Trophoblast cell (in vitro differentiated cells and primary cell): ENCODE measurements at regions not wholly inside any gene's neighbourhood (a gene's known extent, or its start where the extent isn't known, plus 50 kb on each side); places are given as distances from the start of the nearest gene placed in this dataset.

Experiments used
- DNase-seq, 2 donors: peaks; one replicate each; pipeline ENCODE4 v3.0.0-alpha.2; 2016
- H2AFZ ChIP-seq: 2 replicates; pipeline ENCODE4 v1.6.1; 2013; ENCODE audit warnings: low read length, moderate library complexity, mild to moderate bottlenecking; ENCODE audit not compliant: insufficient read depth, poor library complexity
- H2AK5ac ChIP-seq: 2 replicates; pipeline ENCODE4 v1.6.1; 2013; ENCODE audit warnings: mild to moderate bottlenecking, low read length
- H2BK120ac ChIP-seq: 2 replicates; pipeline ENCODE4 v1.6.1; 2013; ENCODE audit warnings: low read length, mild to moderate bottlenecking, moderate library complexity; ENCODE audit not compliant: insufficient read depth, poor library complexity
- H2BK12ac ChIP-seq: 2 replicates; pipeline ENCODE4 v1.6.1; 2013; ENCODE audit warnings: mild to moderate bottlenecking, low read length, moderate library complexity
- H2BK5ac ChIP-seq: 2 replicates; pipeline ENCODE4 v1.6.1; 2013; ENCODE audit warnings: low read length, low read depth, moderate library complexity, mild to moderate bottlenecking; ENCODE audit not compliant: poor library complexity
- H3K14ac ChIP-seq: 2 replicates; pipeline ENCODE4 v1.6.1; 2013; ENCODE audit warnings: mild to moderate bottlenecking, low read length
- H3K18ac ChIP-seq: 2 replicates; pipeline ENCODE4 v1.6.1; 2013; ENCODE audit warnings: mild to moderate bottlenecking, low read length
- H3K23ac ChIP-seq: 2 replicates; pipeline ENCODE4 v1.6.1; 2013; ENCODE audit warnings: low read length
- H3K27ac ChIP-seq: 2 replicates; pipeline ENCODE4 v1.5.1; 2013; ENCODE audit warnings: low read depth, mild to moderate bottlenecking, inconsistent platforms, low read length, moderate library complexity
- H3K27me3 ChIP-seq: 2 replicates; pipeline ENCODE4 v1.6.1; 2013; ENCODE audit warnings: inconsistent platforms, mild to moderate bottlenecking, low read length, moderate library complexity; ENCODE audit not compliant: insufficient read depth
- H3K36me3 ChIP-seq, 2 experiments: 1 replicate in 1 of 2; 2 replicates in 1 of 2; pipeline ENCODE4 v1.6.1; 2013; ENCODE audit warnings: low read length in 2 of 2, mild to moderate bottlenecking in 2 of 2, moderate library complexity in 1 of 2; ENCODE audit not compliant: insufficient read depth in 2 of 2, control insufficient read depth in 1 of 2
- H3K4ac ChIP-seq: 2 replicates; pipeline ENCODE4 v1.6.1; 2013; ENCODE audit warnings: low read depth, mild to moderate bottlenecking, low read length, moderate library complexity
- H3K4me1 ChIP-seq, 2 experiments: 1 replicate in 1 of 2; 2 replicates in 1 of 2; pipeline ENCODE4 v1.6.1; 2013; ENCODE audit warnings: low read length in 2 of 2, mild to moderate bottlenecking in 2 of 2, moderate library complexity in 1 of 2; ENCODE audit not compliant: insufficient read depth in 2 of 2, control insufficient read depth in 1 of 2
- H3K4me2 ChIP-seq: 2 replicates; pipeline ENCODE4 v1.6.1; 2013; ENCODE audit warnings: inconsistent platforms, mild to moderate bottlenecking, low read length, moderate library complexity
- H3K4me3 ChIP-seq: 2 replicates; pipeline ENCODE4 v1.5.1; 2013; ENCODE audit warnings: mild to moderate bottlenecking, low read depth, low read length, inconsistent platforms
- H3K79me1 ChIP-seq: one replicate; pipeline ENCODE4 v1.6.1; 2013; ENCODE audit warnings: low read length
- H3K79me2 ChIP-seq: 2 replicates; pipeline ENCODE4 v1.6.1; 2013; ENCODE audit warnings: low read length, mild to moderate bottlenecking; ENCODE audit not compliant: control insufficient read depth, insufficient read depth, poor library complexity
- H3K9ac ChIP-seq: 2 replicates; pipeline ENCODE4 v1.6.1; 2013; ENCODE audit warnings: mild to moderate bottlenecking, low read length
- H3K9me3 ChIP-seq: 2 replicates; pipeline ENCODE4 v1.6.1; 2013; ENCODE audit warnings: low read depth, mild to moderate bottlenecking, control low read depth, inconsistent platforms, low read length; ENCODE audit not compliant: insufficient read depth
- H4K12ac ChIP-seq: 2 replicates; pipeline ENCODE4 v1.6.1; 2013; ENCODE audit warnings: low read depth, mild to moderate bottlenecking, low read length, moderate library complexity
- H4K8ac ChIP-seq: 2 replicates; pipeline ENCODE4 v1.6.1; 2013; ENCODE audit warnings: low read depth, mild to moderate bottlenecking, low read length, moderate library complexity
- H4K91ac ChIP-seq: one replicate; pipeline ENCODE4 v1.6.1; 2013; ENCODE audit warnings: low read depth, mild to moderate bottlenecking, low read length, moderate library complexity
- WGBS: extraction: QIAGEN DNeasy Blood & Tissue Kit; methylation state at CpG from one replicate; pipeline ENCODE4 v1.1.7; 2013; ENCODE audit warnings: missing lambda C conversion rate; ENCODE audit not compliant: insufficient read length, insufficient coverage; ENCODE audit errors: extremely low coverage; 5-methylcytosine and 5-hydroxymethylcytosine counted together

GRCh38 chr11:22466809-22467208 is 128.6 kb downstream of the SLC17A6 start:
- Histone ChIP-seq H3K4me3 (no peak overlapping the region), H3K23ac (no peak overlapping the region), H3K9me3 (no peaks in the 10 kb centered on the region), H3K27ac (no peak overlapping the region), H2BK5ac (no peak overlapping the region), H3K9ac (no peak overlapping the region), H4K8ac (no peak overlapping the region), H3K79me1 (no peaks in the 10 kb centered on the region), H2AK5ac (no peak overlapping the region), H3K18ac (no peak overlapping the region), H4K12ac (no peak overlapping the region), H3K36me3 (no peaks in the 10 kb centered on the region), H4K91ac (no peak overlapping the region), H2BK120ac (no peak overlapping the region), H3K4me2 (no peak overlapping the region), H3K14ac (no peak overlapping the region), H2BK12ac (no peak overlapping the region), H3K4me1 (peaks cover 0 to 2% of the 10 kb centered on the region in 2 experiments), H3K79me2 (no peaks in the 10 kb centered on the region), H3K27me3 (no peaks in the 10 kb centered on the region), H3K4ac (no peak overlapping the region), H2AFZ (no peak overlapping the region)
- WGBS, result no CpG with 5 or more reads among the region's 9 CpGs
- DNase-seq, result peak; percentile 88 to 94

- Histone ChIP-seq H2BK5ac (no peak overlapping the region), H3K9ac (no peak overlapping the region), H3K23ac (no peak overlapping the region), H3K79me2 (no peaks in the 10 kb centered on the region), H3K36me3 (no peaks in the 10 kb centered on the region), H2AFZ (no peak overlapping the region), H4K8ac (no peak overlapping the region), H3K79me1 (no peaks in the 10 kb centered on the region), H4K12ac (no peak overlapping the region), H2BK120ac (no peak overlapping the region), H3K4ac (no peak overlapping the region), H3K18ac (no peak overlapping the region), H3K9me3 (no peaks in the 10 kb centered on the region), H3K27me3 (no peaks in the 10 kb centered on the region), H3K4me1 (peaks cover 0 to 4% of the 10 kb centered on the region in 2 experiments), H2BK12ac (no peak overlapping the region), H2AK5ac (no peak overlapping the region), H3K27ac (no peak overlapping the region), H3K4me3 (no peak overlapping the region), H3K14ac (no peak overlapping the region), H3K4me2 (no peak overlapping the region), H4K91ac (no peak overlapping the region)
- DNase-seq, result no peak
Measured at GRCh38 chr11:22466351-22466750, 128.2 kb downstream of the SLC17A6 start.

DNA sequence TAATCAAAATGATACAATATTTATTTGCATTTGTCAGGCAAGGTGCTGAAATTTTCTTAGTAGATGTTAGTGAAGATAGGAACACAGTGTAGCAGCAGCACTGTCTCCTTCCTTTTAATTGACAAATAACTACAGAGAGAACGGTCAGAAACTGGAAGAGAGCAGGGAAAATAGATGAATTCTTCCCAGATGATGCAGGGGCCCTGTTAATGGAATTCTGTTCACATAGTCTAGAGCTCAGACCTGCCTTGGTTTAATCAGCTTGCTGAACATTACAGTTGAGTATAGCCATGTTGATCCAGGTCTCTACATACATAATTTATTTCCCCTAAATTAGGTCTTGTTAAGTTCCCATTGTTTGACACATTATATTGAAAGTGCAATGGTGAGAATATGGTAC is 127.4 kb downstream of the SLC17A6 start:
- Histone ChIP-seq H2AFZ (no peak overlapping the region), H3K9me3 (no peaks in the 10 kb centered on the region), H3K79me1 (no peaks in the 10 kb centered on the region), H3K27ac (no peak overlapping the region), H3K4me2 (no peak overlapping the region), H3K79me2 (no peaks in the 10 kb centered on the region), H2BK5ac (no peak overlapping the region), H3K14ac (no peak overlapping the region), H4K8ac (no peak overlapping the region), H3K4ac (no peak overlapping the region), H2BK120ac (no peak overlapping the region), H3K23ac (no peak overlapping the region), H3K27me3 (no peaks in the 10 kb centered on the region), H2AK5ac (no peak overlapping the region), H3K36me3 (no peaks in the 10 kb centered on the region), H3K4me1 (peaks cover 0 to 4% of the 10 kb centered on the region in 2 experiments), H3K9ac (no peak overlapping the region), H3K18ac (no peak overlapping the region), H4K12ac (no peak overlapping the region), H2BK12ac (no peak overlapping the region), H4K91ac (no peak overlapping the region), H3K4me3 (no peak overlapping the region)
- WGBS, result no CpG with 5 or more reads among the region's 1 CpG
- DNase-seq, result no peak

DNA sequence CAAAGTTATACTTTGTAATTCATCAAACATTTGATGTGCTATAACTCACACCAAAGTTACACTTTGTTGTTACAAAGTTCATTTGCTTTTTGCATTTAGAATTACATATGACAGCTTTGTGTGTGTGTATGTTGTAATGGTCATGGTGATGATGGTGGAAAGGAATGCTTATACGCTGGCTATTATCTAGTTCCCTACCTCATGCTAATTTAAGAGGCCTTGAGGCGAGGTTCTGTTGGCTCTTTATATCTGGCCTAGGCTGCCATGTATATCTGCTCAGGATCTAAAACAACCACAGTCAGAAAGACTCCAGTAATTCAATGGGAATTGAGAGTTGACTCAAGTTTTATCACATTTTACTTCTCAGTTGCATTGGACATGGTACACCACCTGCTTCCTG is 123.4 kb downstream of the SLC17A6 start:
- no peak overlapping the region for H3K9ac ChIP-seq
- no CpG with 5 or more reads among the region's 2 CpGs for WGBS
- H4K8ac ChIP-seq, result no peak overlapping the region
- no peak overlapping the region for H3K14ac ChIP-seq
- no peaks in the 10 kb centered on the region for H3K27me3 ChIP-seq
- no peak overlapping the region for H4K12ac ChIP-seq
- no peak overlapping the region for H4K91ac ChIP-seq
- no peak overlapping the region for H2BK5ac ChIP-seq
- peaks cover 3 to 13% of the 10 kb centered on the region in 2 experiments for H3K4me1 ChIP-seq
- H3K27ac ChIP-seq, result no peak overlapping the region
- no peak overlapping the region for H2AK5ac ChIP-seq
- H2AFZ ChIP-seq, result no peak overlapping the region
- H3K23ac ChIP-seq, result no peak overlapping the region
- H2BK12ac ChIP-seq, result no peak overlapping the region
- DNase-seq, result peak; percentile 72 to 79
- no peaks in the 10 kb centered on the region for H3K79me2 ChIP-seq
- H3K4me3 ChIP-seq, result no peak overlapping the region
- H2BK120ac ChIP-seq, result no peak overlapping the region
- H3K9me3 ChIP-seq, result no peaks in the 10 kb centered on the region
- no peaks in the 10 kb centered on the region for H3K36me3 ChIP-seq
- H3K18ac ChIP-seq, result no peak overlapping the region
- no peak overlapping the region for H3K4me2 ChIP-seq
- peaks cover 5% of the 10 kb centered on the region for H3K79me1 ChIP-seq
- no peak overlapping the region for H3K4ac ChIP-seq
